ENCODE measurements at regions not wholly inside any gene's neighbourhood (a gene's known extent, or its start where the extent isn't known, plus 50 kb on each side); places are given as distances from the start of the nearest gene placed in this dataset.

DNA sequence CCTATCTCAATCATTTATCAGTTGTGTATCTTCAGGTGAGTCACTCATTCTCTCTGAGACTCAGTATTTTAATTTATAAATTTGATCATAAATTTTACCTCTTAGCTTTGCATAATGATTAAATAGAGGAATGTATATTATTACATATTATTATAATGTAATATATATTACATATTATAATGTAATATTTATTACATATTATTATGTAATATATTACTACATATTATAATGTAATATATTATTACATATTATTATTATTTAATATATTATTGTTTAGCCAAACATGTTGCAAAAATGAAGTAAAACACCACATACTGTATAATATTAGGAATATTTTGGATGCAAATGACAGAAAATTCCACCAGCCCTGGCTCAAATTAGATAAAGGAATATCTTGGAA is 104.7 kb upstream of the NFIA start:
- TF ChIP-seq, protein P1, sequence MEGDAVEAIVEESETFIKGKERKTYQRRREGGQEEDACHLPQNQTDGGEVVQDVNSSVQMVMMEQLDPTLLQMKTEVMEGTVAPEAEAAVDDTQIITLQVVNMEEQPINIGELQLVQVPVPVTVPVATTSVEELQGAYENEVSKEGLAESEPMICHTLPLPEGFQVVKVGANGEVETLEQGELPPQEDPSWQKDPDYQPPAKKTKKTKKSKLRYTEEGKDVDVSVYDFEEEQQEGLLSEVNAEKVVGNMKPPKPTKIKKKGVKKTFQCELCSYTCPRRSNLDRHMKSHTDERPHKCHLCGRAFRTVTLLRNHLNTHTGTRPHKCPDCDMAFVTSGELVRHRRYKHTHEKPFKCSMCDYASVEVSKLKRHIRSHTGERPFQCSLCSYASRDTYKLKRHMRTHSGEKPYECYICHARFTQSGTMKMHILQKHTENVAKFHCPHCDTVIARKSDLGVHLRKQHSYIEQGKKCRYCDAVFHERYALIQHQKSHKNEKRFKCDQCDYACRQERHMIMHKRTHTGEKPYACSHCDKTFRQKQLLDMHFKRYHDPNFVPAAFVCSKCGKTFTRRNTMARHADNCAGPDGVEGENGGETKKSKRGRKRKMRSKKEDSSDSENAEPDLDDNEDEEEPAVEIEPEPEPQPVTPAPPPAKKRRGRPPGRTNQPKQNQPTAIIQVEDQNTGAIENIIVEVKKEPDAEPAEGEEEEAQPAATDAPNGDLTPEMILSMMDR (IDR thresholded peaks at IDR 0.05): no peak
- TF ChIP-seq MAX (CRISPR knock-in tag; IDR thresholded peaks at IDR 0.05) (no peak), JUN (CRISPR knock-in tag; IDR thresholded peaks at IDR 0.05) (no peak), USF1 (CRISPR knock-in tag; IDR thresholded peaks at IDR 0.05) (no peak), SMAD3 (CRISPR knock-in tag; IDR thresholded peaks at IDR 0.05; ENCODE audit: borderline replicate concordance) (no peak), ZNF317 (CRISPR knock-in tag; IDR thresholded peaks at IDR 0.05; ENCODE audit: borderline replicate concordance, low read depth) (no peak), ZBTB21 (CRISPR knock-in tag; IDR thresholded peaks at IDR 0.05; ENCODE audit: borderline replicate concordance) (no peak), RELA (CRISPR knock-in tag; IDR thresholded peaks at IDR 0.05; ENCODE audit: borderline replicate concordance) (no peak), FOXK1 (CRISPR knock-in tag; IDR thresholded peaks at IDR 0.05) (no peak), ZNF416 (CRISPR knock-in tag; IDR thresholded peaks at IDR 0.05) (no peak), ZBTB43 (CRISPR knock-in tag; IDR thresholded peaks at IDR 0.05) (no peak)
- TF ChIP-seq, protein P2, sequence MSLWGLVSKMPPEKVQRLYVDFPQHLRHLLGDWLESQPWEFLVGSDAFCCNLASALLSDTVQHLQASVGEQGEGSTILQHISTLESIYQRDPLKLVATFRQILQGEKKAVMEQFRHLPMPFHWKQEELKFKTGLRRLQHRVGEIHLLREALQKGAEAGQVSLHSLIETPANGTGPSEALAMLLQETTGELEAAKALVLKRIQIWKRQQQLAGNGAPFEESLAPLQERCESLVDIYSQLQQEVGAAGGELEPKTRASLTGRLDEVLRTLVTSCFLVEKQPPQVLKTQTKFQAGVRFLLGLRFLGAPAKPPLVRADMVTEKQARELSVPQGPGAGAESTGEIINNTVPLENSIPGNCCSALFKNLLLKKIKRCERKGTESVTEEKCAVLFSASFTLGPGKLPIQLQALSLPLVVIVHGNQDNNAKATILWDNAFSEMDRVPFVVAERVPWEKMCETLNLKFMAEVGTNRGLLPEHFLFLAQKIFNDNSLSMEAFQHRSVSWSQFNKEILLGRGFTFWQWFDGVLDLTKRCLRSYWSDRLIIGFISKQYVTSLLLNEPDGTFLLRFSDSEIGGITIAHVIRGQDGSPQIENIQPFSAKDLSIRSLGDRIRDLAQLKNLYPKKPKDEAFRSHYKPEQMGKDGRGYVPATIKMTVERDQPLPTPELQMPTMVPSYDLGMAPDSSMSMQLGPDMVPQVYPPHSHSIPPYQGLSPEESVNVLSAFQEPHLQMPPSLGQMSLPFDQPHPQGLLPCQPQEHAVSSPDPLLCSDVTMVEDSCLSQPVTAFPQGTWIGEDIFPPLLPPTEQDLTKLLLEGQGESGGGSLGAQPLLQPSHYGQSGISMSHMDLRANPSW (CRISPR knock-in tag; conservative IDR thresholded peaks at IDR 0.05; ENCODE audit: low read depth): no peak
- TF ChIP-seq, protein P3, sequence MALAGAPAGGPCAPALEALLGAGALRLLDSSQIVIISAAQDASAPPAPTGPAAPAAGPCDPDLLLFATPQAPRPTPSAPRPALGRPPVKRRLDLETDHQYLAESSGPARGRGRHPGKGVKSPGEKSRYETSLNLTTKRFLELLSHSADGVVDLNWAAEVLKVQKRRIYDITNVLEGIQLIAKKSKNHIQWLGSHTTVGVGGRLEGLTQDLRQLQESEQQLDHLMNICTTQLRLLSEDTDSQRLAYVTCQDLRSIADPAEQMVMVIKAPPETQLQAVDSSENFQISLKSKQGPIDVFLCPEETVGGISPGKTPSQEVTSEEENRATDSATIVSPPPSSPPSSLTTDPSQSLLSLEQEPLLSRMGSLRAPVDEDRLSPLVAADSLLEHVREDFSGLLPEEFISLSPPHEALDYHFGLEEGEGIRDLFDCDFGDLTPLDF (CRISPR knock-in tag; IDR thresholded peaks at IDR 0.05): no peak
- TF ChIP-seq, protein P4, sequence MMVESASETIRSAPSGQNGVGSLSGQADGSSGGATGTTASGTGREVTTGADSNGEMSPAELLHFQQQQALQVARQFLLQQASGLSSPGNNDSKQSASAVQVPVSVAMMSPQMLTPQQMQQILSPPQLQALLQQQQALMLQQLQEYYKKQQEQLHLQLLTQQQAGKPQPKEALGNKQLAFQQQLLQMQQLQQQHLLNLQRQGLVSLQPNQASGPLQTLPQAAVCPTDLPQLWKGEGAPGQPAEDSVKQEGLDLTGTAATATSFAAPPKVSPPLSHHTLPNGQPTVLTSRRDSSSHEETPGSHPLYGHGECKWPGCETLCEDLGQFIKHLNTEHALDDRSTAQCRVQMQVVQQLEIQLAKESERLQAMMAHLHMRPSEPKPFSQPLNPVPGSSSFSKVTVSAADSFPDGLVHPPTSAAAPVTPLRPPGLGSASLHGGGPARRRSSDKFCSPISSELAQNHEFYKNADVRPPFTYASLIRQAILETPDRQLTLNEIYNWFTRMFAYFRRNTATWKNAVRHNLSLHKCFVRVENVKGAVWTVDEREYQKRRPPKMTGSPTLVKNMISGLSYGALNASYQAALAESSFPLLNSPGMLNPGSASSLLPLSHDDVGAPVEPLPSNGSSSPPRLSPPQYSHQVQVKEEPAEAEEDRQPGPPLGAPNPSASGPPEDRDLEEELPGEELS (CRISPR knock-in tag; IDR thresholded peaks at IDR 0.05): no peak
